ENCODE measurements at regions not wholly inside any gene's neighbourhood (a gene's known extent, or its start where the extent isn't known, plus 50 kb on each side); places are given as distances from the start of the nearest gene placed in this dataset.

GRCh38 chr10:106182542-106182941, 982.0 kb downstream of the SORCS1 start:
- TF ChIP-seq CTCF (IDR thresholded peaks at IDR 0.05) (no peak), POLR2AphosphoS5 (IDR thresholded peaks at IDR 0.05; ENCODE audit: insufficient read depth in 1 of 2, low read depth in 1 of 2) (no peak)
